GM21786 (cell line): ENCODE measurements at regions not wholly inside any gene's neighbourhood (a gene's known extent, or its start where the extent isn't known, plus 50 kb on each side); places are given as distances from the start of the nearest gene placed in this dataset.
"Not testable (repeated sequence)": the region's sequence is repeated elsewhere in the genome, so short reads cannot be mapped to it uniquely, and the experiment has no call there.

Experiments used
- ATAC-seq: cut with Tn5 transposase; IDR thresholded peaks from one replicate; pipeline ENCODE4 v1.9.1; 2021; ENCODE audit not compliant: unreplicated experiment

DNA sequence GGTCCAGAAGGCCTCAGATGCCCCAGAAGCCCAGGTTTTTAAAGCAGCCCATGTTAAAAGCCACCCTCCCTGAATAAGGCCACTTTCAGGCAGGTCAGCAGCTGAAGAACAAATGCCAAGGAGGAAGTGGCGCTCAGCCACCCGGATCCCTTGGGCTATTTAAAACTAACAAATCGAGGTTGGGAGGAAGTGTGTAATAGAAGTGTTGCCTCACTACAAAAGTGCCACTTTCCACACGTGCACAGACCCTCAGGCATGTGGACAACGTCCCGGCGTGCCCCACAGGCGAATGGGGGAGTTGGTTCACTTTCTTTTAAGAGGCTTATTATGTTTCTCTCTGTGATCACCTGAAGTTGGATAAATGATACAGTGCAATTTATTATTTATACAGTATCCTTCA, 173.8 kb upstream of the SALL3 start:
- no peak for ATAC-seq

GRCh38 chr18:78807668-78808067, 171.9 kb upstream of the SALL3 start:
- no peak for ATAC-seq

- ATAC-seq = no peak
Measured at GRCh38 chr18:78809845-78810244, 169.8 kb upstream of the SALL3 start.

DNA sequence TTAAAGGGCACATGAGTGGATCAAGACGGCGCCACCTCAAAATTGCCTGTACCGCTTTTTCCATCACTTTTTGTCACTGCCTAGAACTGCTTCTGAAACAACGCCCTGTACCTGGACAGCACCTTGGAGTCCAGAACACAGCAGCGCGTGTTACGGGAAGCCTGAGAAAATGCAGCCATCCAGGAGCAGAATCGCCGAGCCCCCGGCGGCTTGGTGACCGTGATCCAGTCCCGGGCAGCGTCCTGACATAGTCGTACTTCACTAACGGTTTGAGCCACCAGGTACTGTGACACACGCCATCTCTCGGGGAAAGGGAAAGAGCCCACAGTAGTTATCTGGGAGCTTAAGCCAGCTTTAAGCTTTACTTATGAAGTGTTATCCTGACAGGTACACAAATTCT, 168.9 kb upstream of the SALL3 start:
- ATAC-seq = no peak

DNA sequence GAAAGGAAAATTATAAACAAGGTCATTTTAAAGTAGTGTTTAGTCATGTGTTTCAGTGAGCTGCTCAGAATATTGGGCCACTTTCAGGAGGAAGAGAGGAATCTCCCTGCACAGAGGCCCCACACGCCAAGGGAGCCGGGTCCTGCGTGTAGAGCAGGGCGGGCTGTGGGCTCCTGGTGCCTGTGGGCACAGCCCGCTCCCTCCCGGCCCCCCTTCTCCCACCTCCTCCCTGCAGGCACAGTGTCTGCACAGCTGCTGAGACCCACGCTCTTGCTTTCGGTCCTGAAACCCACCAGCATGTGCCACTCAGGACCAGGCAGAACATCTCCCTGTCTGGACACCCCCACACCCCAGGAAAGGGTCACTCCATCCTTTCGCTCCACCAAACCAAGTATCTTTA, 167.6 kb upstream of the SALL3 start:
- no peak for ATAC-seq

- ATAC-seq = no peak
Measured at GRCh38 chr18:78813156-78813555, 166.5 kb upstream of the SALL3 start.

- ATAC-seq = no peak
Measured at GRCh38 chr18:78813936-78814710, 165.5 kb upstream of the SALL3 start.

DNA sequence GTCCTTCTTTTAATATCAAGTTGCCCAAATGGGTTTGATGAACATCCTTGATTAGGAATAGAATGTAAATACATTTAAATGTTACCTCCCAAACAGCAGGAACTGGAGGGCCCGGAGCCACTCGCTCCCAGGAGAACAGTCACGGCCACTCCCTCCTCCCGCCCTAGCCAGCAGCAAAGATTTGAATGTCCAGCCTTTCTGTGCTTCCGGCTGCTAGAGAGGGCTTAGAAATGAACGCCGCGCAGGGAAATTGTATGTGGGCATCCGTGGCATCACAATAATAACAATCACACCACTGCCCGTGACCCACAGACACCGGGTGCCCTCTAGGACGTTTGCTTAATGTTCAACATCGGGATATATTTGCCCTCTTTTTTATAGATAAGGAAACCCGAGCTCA, 164.9 kb upstream of the SALL3 start:
- no peak for ATAC-seq

DNA sequence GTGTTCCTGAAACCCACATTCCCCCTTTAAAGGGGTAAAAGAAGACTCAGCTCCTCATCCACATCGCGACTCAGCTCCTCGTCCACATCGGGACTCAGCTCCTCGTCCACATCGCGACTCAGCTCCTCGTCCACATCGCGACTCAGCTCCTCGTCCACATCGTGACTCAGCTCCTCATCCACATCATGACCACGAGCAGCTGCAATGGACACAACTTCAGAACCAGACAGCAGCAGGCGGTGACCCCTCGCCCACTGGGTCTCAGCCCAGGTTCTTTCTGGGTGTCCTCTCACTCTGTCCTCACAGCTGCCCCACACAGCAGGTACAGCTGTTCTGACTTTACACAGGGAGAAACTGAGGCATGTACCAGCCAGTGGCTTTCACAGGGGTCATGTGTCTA, 163.5 kb upstream of the SALL3 start:
- no peak for ATAC-seq

- no peak for ATAC-seq
Measured at GRCh38 chr18:78816916-78817315, 162.7 kb upstream of the SALL3 start.

GRCh38 chr18:78818495-78818894, 161.1 kb upstream of the SALL3 start:
- ATAC-seq = no peak

DNA sequence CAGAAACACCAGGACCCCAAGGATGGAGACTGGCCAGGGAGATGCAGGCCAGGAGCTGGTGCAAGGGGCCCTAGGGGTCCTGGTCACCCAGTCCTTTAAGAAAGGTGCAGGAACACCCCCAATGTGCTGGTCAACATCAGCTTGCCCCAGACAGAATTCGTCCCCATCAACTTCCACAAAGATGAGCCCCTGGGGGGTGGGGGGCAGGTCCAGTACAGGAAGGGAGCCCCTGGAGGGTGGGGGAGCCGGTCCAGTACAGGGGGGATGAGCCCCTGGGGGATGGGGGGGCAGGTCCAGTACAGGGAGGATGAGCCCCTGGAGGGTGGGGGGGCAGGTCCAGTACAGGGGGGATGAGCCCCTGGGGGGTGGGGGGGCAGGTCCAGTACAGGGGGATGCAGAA, 160.7 kb upstream of the SALL3 start:
- ATAC-seq = no peak

DNA sequence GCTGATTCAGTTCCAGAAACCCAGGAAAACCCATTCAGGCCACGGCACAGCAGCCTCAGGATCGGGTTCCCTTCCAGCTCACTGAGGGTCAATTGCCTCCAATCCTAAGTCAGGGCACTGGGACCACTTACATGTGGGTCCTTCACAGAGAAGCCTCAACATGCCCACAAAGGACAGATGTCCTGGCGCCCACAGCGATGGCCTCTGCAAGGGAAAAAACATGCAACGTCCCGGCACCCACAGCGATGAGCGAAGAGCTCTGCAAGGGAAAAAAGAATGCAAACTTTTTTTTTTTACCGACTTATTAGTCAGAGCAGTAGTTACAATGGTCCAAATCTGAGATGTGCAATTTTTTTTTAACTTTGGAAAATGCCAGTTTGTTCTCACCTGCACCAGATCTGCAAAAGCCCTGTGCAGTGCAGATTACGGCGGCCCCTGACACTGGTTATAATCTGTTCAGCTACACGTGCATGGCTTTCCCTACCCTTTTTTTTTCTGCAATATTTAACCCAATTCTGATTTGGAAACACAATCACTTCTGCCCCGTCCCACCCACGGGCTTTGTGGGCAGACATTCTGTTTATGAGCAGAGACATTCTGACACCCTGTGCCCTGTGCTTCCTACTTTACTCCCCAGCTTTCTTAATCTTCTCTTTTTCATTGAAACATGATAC, 159.3 kb upstream of the SALL3 start:
- no peak for ATAC-seq

GRCh38 chr18:78821396-78821795, 158.2 kb upstream of the SALL3 start:
- no peak for ATAC-seq

DNA sequence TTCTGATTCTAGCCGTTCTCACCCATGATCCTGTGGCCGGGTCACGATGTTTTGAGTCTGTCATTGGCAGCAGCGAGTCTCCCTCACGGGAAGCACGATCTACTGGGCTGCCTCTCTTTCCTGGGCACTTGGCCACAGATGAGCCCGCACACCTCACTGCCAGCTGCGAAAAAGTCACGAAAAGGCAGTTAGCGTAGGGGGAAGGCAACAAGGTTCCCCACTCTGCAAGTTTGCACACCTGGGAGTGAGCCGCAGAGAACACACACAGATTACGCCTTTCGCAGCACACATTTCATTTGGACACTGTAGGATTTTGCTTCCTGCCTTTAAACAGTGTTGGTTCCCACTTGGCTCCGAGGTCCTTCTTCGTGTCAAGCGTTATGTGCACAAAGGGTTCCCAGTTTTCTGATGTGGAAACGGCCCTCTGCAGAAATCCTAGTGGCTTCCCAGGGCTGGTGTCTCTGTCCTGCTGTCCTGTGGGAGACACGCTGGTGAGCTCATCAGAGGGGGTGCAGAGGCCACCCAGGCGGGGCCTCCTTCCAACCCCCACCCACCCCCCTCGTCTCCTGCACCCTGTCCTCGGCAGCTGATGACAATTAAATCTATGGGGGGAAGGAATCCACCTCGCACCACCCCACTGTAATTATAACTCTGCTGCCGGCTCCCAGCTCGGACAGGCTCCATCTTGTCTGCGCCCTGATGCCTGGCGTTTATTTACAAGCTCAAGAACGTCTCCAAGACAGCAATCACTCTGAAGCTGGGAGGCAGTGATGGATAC, 157.3 kb upstream of the SALL3 start:
- no peak for ATAC-seq

DNA sequence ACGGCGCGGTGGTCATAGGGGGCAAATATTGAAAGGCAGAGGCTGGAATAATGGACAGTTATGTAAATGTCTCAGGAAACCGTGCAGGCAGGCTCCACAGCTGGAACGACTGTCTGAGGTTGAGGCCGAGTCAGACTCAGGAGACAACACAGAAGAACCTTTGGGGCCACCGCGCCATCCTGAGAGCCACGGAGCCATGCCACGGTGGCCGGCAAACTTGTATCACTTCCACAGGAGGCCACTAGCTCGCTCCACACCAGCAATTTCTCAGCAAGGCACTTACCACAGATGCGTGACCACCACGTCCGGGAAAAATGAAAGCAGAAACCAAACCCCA, 156.7 kb upstream of the SALL3 start:
- ATAC-seq = no peak

GRCh38 chr18:78825168-78825567, 154.4 kb upstream of the SALL3 start:
- no peak for ATAC-seq

- no peak for ATAC-seq
Measured at GRCh38 chr18:78826631-78827030, 153.0 kb upstream of the SALL3 start.

DNA sequence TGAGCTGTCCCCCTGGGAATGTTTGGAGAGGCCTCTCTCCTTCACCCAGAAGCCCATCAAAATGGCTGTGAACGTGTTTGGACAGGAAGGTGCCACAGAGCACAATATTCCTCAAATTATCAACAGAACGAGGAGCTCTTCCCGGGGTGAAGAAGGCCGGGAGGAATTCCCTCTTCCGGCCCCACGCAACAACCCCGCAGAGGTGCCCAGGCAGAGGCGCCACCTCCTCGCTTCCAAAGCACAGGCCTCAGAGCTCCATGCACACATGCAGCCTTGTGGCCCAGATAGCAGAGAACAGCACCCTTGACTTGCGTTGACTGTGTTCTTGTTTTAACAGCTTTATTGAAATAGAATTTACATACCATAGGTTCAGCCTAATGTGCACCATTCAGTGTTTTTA, 152.5 kb upstream of the SALL3 start:
- ATAC-seq = no peak

- ATAC-seq = no peak
Measured at GRCh38 chr18:78828131-78828530, 151.5 kb upstream of the SALL3 start.

DNA sequence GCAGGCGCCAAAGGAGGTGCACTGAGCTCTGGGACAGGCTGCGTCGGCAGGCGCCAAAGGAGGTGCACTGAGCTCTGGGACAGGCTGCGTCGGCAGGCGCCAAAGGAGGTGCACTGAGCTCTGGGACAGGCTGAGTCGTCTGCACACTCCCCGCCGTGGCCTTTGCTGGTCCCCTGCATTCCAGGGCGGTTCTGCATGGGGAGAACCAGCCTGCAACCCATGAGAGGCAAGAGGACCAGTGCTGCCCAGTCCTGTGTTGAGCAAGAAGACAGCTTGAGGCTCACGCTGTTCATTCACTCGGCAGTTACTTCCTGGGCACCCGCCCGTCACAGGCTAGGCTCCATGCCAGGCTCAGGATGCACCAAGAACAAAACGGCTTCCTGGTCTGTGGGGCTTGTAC, 150.6 kb upstream of the SALL3 start:
- ATAC-seq = not testable (repeated sequence)

- ATAC-seq = no peak
Measured at GRCh38 chr18:78830161-78830560, 149.5 kb upstream of the SALL3 start.
